GM12865 (cell line): ENCODE measurements at regions not wholly inside any gene's neighbourhood (a gene's known extent, or its start where the extent isn't known, plus 50 kb on each side); places are given as distances from the start of the nearest gene placed in this dataset.

Experiments
- DNase-seq: peaks from one replicate; pipeline ENCODE4 v3.0.0; 2010; ENCODE audit warnings: low read depth
- H3K4me3 ChIP-seq: 2 replicates; pipeline ENCODE4 v1.5.1; 2011; ENCODE audit warnings: mild to moderate bottlenecking, low read depth, low read length, control low read depth
- TF ChIP-seq, protein P1 (sequence below): IDR thresholded peaks from 2 replicates; pipeline ENCODE4 v1.5.1; 2011; ENCODE audit warnings: low read length, control low read depth, low read depth, inconsistent platforms; ENCODE audit not compliant: insufficient read depth; ENCODE audit errors: missing control alignments

DNA sequence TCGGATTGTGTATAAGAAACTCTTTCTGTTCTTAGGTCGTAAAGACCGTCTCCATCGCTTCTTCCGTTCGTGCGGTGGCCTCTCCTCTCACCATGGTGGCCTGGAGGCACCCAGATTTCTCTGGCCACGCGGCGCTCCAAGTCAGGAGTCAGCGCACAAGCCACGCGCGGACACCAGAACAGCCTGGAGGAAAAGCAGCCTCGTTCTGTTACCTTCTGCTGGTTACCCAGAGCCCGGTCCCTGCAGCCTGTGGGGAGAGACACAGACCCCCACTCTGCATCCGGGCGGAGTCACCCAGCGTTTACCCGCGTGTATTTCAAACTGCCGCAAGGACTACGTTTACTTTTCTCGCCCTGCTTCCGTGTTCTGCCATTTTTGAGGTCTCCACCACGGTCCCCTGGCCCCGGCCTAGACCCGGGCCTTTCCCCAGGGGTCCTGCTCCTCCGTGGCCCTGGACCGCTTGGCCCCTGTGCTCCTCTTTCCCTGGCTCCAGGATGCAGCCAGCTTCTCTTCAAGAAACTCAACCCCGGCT lies 776.1 kb downstream of the BRD1 start:
- no peak overlapping the region for H3K4me3 ChIP-seq
- no peak for DNase-seq
- TF ChIP-seq, protein P1, sequence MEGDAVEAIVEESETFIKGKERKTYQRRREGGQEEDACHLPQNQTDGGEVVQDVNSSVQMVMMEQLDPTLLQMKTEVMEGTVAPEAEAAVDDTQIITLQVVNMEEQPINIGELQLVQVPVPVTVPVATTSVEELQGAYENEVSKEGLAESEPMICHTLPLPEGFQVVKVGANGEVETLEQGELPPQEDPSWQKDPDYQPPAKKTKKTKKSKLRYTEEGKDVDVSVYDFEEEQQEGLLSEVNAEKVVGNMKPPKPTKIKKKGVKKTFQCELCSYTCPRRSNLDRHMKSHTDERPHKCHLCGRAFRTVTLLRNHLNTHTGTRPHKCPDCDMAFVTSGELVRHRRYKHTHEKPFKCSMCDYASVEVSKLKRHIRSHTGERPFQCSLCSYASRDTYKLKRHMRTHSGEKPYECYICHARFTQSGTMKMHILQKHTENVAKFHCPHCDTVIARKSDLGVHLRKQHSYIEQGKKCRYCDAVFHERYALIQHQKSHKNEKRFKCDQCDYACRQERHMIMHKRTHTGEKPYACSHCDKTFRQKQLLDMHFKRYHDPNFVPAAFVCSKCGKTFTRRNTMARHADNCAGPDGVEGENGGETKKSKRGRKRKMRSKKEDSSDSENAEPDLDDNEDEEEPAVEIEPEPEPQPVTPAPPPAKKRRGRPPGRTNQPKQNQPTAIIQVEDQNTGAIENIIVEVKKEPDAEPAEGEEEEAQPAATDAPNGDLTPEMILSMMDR: no peak

DNA sequence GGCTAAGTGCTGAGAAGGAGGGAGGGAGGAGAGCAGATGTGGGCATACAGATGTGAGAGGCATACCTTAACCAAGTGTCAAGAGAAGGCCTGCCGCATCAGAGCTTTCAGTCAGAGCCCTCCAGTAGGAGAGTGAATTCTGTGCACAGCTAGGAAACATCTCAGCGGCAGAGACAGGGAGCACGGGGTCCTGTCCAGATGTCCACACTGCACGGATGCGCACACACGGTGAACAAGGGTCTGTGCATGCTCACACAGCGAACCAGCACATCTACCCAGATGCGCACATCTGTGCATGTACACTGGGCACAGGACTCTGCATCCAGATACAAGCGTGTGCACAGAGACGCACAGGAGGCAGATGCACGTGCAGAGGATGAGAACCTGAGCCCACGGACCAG lies 778.0 kb downstream of the BRD1 start:
- TF ChIP-seq, protein P1: no peak
- no peak for DNase-seq
- no peak overlapping the region for H3K4me3 ChIP-seq

DNA sequence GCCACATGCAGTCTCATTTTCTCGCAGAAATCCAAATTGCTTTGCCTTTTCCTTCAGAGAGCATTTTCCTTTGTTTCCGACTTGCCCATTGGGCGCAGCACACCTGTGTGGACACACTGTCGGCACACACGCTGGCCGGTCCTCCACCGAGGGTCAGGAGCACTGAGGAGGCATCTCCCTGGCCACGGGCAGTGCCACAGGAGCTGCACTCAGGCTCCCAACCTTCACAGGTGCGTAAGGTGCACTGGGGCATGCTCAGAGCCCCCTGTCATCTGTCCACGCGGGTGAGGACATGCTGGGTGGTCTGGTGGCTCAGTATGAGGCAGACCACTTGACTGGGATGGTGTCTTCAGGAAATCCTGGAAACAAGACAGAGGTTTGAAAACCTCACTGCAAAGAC lies 779.1 kb downstream of the BRD1 start:
- DNase-seq: no peak
- H3K4me3 ChIP-seq: no peak overlapping the region
- TF ChIP-seq, protein P1: no peak

DNA sequence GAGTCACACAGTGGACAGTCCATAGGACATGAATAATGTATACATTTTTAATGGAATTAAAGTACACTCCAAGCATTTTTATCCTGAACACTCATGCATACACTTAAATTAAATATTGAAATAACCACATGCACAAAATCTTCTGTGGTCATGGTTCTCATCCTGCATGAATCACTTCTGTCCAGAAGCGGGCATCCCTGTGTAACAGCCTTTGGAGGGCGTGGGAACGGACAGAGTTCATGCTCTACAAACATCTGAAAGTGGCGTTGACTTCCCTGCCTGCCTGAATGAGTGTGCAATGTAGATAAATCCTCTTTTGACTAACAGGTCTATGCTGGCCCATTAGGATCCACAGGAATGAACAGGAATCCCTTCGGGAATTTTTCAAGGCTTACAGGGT lies 780.2 kb downstream of the BRD1 start:
- TF ChIP-seq, protein P1: no peak
- no peak overlapping the region for H3K4me3 ChIP-seq
- no peak for DNase-seq

- TF ChIP-seq, protein P1: no peak
- DNase-seq: no peak
- H3K4me3 ChIP-seq: no peak overlapping the region
Observed at GRCh38 chr22:49046546-49047361, 780.9 kb downstream of the BRD1 start.

DNA sequence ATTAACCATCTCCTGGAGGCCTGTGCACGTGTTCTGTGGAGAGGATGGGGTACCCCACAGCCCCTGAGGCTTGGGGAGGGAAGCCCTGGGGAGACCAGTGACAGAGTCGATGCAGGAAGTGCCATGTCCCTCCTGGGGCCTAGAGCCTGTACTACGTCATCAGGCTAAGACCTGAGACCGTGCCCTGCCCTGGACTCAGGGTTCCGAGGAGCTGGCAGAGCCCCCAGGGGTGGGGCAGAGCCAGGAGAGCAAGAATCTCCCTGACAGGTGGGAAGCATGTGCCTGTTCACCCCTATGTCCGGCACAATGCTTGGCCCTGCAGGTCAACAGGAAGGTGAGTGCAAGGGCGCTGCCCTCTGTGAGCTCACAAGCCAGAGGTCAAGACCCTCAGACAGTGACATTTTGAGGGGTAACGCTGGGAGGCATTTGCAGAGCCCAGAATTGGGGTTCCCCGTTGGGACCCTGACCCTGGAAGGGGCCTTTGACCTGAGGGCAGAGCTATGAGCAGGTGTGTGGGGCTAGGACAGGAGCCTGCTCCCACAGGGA lies 781.6 kb downstream of the BRD1 start:
- no peak overlapping the region for H3K4me3 ChIP-seq
- no peak for DNase-seq
- TF ChIP-seq, protein P1: no peak

GRCh38 chr22:49045276-49045675 lies 782.4 kb downstream of the BRD1 start:
- TF ChIP-seq, protein P1: no peak
- no peak for DNase-seq
- H3K4me3 ChIP-seq: no peak overlapping the region
